LNCAP (cell line): ENCODE measurements at regions not wholly inside any gene's neighbourhood (a gene's known extent, or its start where the extent isn't known, plus 50 kb on each side); places are given as distances from the start of the nearest gene placed in this dataset.

Experiments used
- CTCF ChIP-seq: fragments of 450-650 bp; IDR thresholded peaks from 2 replicates; pipeline ENCODE4 v1.5.1; 2017; ENCODE audit warnings: mild to moderate bottlenecking

- no peak for TF ChIP-seq CTCF
These were observed 115.7 kb downstream of the SNRPN start for GRCh38 chr15:25070353-25070963.

DNA sequence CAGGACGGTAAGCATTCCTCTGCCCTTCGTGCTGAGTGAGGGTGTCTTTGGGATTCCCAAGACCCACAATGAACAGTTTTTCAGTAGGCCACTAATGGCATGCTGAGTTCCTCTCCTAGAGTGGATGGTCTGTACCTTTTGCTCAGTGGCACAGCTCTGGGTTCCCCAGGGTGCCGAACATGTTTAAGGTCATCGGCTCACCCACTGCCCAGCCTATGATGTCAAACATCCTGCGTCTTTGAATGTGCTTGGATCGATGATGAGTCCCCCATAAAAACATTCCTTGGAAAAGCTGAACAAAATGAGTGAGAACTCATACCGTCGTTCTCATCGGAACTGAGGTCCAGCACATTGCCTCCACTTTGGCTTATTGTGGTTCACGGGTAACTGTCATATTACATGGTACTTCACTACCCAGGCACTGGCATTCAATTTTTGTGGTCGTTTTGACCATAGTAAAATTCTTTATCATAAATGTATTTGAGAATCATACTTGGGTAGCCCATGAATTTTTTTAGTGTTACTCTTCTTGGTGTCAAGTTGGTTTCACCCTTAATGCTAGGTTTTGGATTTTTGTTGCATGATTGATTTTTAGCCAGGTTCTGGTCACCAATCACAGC is 118.2 kb downstream of the SNRPN start:
- no peak for TF ChIP-seq CTCF

DNA sequence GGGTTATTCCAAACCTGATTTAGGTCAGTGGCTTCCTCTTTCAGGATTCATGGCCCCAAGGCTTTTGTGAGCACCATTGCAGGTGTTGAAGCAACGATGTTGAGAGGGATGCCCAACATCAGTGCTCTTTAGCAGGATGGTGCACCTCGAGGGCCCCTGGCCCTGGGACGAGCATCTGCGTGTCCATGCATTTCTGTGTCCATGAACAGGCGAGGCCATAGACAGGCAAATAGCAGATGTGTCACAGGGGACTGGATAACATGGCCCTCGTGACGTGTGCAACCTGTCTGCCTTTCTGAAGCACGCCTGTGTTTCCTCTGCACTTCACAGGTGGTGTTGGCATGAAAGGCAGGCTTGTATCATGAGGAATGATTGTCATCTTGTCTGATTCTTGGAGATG is 132.3 kb downstream of the SNRPN start:
- TF ChIP-seq CTCF, result no peak

- no peak for TF ChIP-seq CTCF
These were observed 133.5 kb downstream of the SNRPN start for GRCh38 chr15:25088261-25088790.

- no peak for TF ChIP-seq CTCF
These were observed 134.8 kb downstream of the SNRPN start for GRCh38 chr15:25089577-25089976.

DNA sequence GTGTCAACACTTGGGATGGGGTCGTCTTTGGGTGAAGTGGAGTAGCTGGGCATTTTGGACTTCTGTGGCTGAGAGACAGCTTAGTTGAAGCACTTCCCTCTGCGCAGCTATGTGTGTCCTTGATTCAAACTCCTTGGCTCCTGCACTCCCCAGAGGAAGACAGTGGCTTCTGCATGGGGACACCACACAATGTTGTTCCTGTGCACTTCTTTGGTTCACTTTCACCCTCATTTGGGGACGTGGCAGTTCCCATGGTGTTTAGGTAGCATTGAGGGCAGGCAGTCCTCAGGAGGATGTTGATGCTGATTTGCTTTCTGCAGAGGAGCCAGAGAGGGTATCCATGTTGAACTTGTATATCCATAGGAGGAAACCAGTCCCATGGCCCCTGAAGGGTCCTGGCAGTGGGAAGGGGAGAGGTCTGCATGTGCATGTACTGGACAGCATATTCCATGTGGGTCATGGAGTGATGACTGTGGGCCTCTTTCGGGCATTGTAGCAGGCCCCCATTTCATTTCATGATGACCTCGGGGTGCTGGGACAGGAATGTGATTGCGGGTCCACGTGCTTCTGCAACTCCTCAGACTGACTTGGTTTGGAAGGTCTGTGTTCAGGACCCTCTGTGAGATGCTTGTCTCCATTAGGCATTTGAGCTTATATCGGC is 135.4 kb downstream of the SNRPN start:
- TF ChIP-seq CTCF, result no peak

DNA sequence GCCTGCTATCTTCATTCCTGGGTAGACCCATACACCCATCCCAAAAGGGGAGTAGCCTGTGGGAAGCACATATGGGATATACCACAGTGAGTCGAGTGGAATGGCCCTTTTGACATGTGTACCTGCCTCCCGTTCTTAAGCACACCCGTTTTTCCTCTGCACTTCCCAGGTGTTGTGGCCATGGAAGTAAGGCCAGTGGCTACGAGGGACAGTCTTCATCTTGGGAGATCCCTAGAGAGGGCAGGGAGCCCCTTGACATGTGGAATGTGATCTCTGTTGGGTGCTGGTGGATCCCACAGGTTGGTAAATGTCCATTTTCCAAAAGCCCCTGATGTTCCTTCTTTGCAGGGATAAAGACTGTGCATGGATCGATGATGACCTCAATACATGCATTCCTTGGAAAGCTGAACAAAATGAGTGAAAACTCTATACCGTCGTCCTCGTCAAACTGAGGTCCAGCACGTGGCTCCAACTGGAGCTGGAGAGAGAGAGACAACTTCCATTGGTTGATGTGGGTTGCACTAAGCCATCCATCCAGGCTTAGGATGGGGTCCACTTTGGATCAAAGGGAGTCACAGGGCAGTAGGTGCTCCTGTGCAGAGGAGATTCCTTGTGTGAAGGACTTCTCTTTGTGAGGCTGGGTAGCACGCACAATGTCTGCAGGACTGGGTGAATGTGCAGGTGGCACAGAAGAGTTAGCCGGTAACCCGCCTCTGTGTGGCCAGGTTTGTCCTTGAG is 136.8 kb downstream of the SNRPN start:
- TF ChIP-seq CTCF, result no peak
